ENCODE measurements at regions not wholly inside any gene's neighbourhood (a gene's known extent, or its start where the extent isn't known, plus 50 kb on each side); places are given as distances from the start of the nearest gene placed in this dataset.

DNA sequence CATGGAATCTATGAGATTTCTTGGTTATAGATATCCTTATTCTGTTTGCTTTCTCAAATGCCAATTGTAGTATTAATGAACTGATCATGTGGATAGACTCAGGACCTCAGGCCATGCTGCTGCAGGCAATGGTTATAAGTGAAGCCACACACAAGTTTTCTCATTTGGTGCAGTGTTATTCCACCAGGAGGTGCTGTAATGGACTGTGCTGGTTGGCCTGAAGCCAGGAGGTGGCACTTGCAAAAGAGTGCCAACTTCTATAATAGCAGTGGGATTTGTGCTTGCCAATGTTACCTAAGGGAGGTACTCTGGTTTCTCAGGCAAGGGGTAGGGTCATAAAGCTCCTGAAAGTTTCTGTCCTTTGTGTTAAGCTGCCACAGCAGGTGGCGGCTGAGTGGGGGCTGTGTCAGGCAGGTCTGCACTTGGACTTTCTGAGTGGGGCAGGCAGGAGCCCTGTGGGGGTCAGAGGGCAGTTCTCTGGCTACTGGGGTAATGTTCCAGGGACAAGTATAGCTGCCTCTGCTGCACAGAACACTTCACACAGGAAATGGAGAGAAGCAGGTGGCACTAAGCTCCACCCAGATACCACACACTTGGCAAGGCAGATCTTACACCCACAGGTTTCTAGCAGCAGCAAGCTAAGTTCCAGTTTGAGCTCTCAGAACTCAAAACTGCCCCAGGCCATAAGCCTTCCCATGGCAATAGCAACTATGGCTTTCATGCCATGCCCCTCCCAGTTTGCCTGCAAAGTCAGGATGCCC is 352.6 kb upstream of the CWC22 start:
- TF ChIP-seq, protein P1, sequence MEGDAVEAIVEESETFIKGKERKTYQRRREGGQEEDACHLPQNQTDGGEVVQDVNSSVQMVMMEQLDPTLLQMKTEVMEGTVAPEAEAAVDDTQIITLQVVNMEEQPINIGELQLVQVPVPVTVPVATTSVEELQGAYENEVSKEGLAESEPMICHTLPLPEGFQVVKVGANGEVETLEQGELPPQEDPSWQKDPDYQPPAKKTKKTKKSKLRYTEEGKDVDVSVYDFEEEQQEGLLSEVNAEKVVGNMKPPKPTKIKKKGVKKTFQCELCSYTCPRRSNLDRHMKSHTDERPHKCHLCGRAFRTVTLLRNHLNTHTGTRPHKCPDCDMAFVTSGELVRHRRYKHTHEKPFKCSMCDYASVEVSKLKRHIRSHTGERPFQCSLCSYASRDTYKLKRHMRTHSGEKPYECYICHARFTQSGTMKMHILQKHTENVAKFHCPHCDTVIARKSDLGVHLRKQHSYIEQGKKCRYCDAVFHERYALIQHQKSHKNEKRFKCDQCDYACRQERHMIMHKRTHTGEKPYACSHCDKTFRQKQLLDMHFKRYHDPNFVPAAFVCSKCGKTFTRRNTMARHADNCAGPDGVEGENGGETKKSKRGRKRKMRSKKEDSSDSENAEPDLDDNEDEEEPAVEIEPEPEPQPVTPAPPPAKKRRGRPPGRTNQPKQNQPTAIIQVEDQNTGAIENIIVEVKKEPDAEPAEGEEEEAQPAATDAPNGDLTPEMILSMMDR (IDR thresholded peaks at IDR 0.05), result peak in 2 of 6 experiments; percentile 22 to 36
- no peak for TF ChIP-seq POLR2A (IDR thresholded peaks at IDR 0.05)
